SK-N-SH treated with all-trans-retinoic acid at 6 μM for 48 hours (cell line): ENCODE measurements at regions not wholly inside any gene's neighbourhood (a gene's known extent, or its start where the extent isn't known, plus 50 kb on each side); places are given as distances from the start of the nearest gene placed in this dataset.

ENCODE experiments used
- ATAC-seq: fragments of 200-7000 bp; cut with Tn5 transposase; 3 replicates; pipeline ENCODE4 v1.9.1; 2020; ENCODE audit warnings: mild to moderate bottlenecking, moderate library complexity
- BACH2 ChIP-seq: fragments of 250-450 bp; sonication (Bioruptor Pico); IDR thresholded peaks from 2 replicates; pipeline ENCODE4 v1.9.0; 2021; ENCODE audit warnings: mild to moderate bottlenecking, borderline replicate concordance
- CREB5 ChIP-seq: fragments of 250-450 bp; sonication (Bioruptor Pico); IDR thresholded peaks from 2 replicates; pipeline ENCODE4 v1.5.1; 2020; ENCODE audit warnings: low read depth, mild to moderate bottlenecking, moderate library complexity
- CSDC2 ChIP-seq: fragments of 250-450 bp; sonication (Bioruptor Pico); IDR thresholded peaks from 2 replicates; pipeline ENCODE4 v1.5.0; 2020; ENCODE audit warnings: mild to moderate bottlenecking, moderate library complexity
- ESRRG ChIP-seq: fragments of 250-450 bp; sonication (Bioruptor Pico); IDR thresholded peaks from 2 replicates; pipeline ENCODE4 v1.6.1; 2021; ENCODE audit warnings: mild to moderate bottlenecking
- GLIS3 ChIP-seq: fragments of 250-450 bp; sonication (Bioruptor Pico); IDR thresholded peaks from 2 replicates; pipeline ENCODE4 v1.5.0; 2020; ENCODE audit warnings: mild to moderate bottlenecking, moderate library complexity
- ISL1 ChIP-seq: fragments of 250-450 bp; sonication (Bioruptor Pico); IDR thresholded peaks from 2 replicates; pipeline ENCODE4 v2.1.2; 2022; ENCODE audit warnings: mild to moderate bottlenecking, moderate library complexity
- OSR1 ChIP-seq: fragments of 250-450 bp; sonication (Bioruptor Pico); IDR thresholded peaks from 2 replicates; pipeline ENCODE4 v1.8.0; 2022; ENCODE audit warnings: moderate library complexity, mild to moderate bottlenecking, inconsistent platforms
- PATZ1 ChIP-seq: fragments of 250-450 bp; sonication (Bioruptor Pico); IDR thresholded peaks from 2 replicates; pipeline ENCODE4 v1.8.0; 2020; ENCODE audit warnings: mild to moderate bottlenecking, moderate library complexity, borderline replicate concordance
- PPARA ChIP-seq: fragments of 250-450 bp; sonication (Bioruptor Pico); IDR thresholded peaks from 2 replicates; pipeline ENCODE4 v1.5.0; 2020; ENCODE audit warnings: mild to moderate bottlenecking, borderline replicate concordance
- RARB ChIP-seq: fragments of 250-450 bp; sonication (Bioruptor Pico); IDR thresholded peaks from 2 replicates; pipeline ENCODE4 v1.8.0; 2021; ENCODE audit warnings: mild to moderate bottlenecking, moderate library complexity
- SNAI2 ChIP-seq: fragments of 250-450 bp; sonication (Bioruptor Pico); IDR thresholded peaks from 2 replicates; pipeline ENCODE4 v1.5.0; 2020; ENCODE audit warnings: mild to moderate bottlenecking, moderate library complexity
- TCF4 ChIP-seq: fragments of 250-450 bp; sonication (Bioruptor Pico); IDR thresholded peaks from 2 replicates; pipeline ENCODE4 v1.8.0; 2021; ENCODE audit warnings: mild to moderate bottlenecking, moderate library complexity, borderline replicate concordance
- TSHZ2 ChIP-seq: fragments of 250-450 bp; sonication (Bioruptor Pico); IDR thresholded peaks from 2 replicates; pipeline ENCODE4 v1.5.0; 2020; ENCODE audit warnings: mild to moderate bottlenecking, moderate library complexity
- ZC3H10 ChIP-seq: fragments of 250-450 bp; sonication (Bioruptor Pico); IDR thresholded peaks from 2 replicates; pipeline ENCODE4 v1.5.1; 2021; ENCODE audit warnings: mild to moderate bottlenecking, moderate library complexity
- ZFP3 ChIP-seq: fragments of 250-450 bp; sonication (Bioruptor Pico); IDR thresholded peaks from 2 replicates; pipeline ENCODE4 v1.5.0; 2020; ENCODE audit warnings: mild to moderate bottlenecking, moderate library complexity
- ZNF565 ChIP-seq: fragments of 450-650 bp; formaldehyde crosslinking; conservative IDR thresholded peaks from 2 replicates; pipeline ENCODE4 v1.5.0; 2020; ENCODE audit warnings: low read depth, mild to moderate bottlenecking, moderate library complexity
- ZNF70 ChIP-seq: fragments of 450-650 bp; formaldehyde crosslinking; IDR thresholded peaks from 2 replicates; pipeline ENCODE4 v1.5.0; 2020; ENCODE audit warnings: mild to moderate bottlenecking, moderate library complexity
- TF ChIP-seq, protein P1 (sequence below): fragments of 250-450 bp; sonication (Bioruptor Pico); IDR thresholded peaks from 2 replicates; pipeline ENCODE4 v1.5.1; 2021; ENCODE audit warnings: mild to moderate bottlenecking, moderate library complexity

- no peak for ATAC-seq
- TF ChIP-seq ESRRG (CRISPR knock-in tag) (no peak), ZNF70 (CRISPR knock-in tag) (no peak), OSR1 (CRISPR knock-in tag) (no peak), PATZ1 (CRISPR knock-in tag) (no peak), ZC3H10 (no peak), RARB (no peak), PPARA (no peak), ZNF565 (CRISPR knock-in tag) (no peak), ZFP3 (CRISPR knock-in tag) (no peak), TCF4 (CRISPR knock-in tag) (no peak), CSDC2 (no peak), SNAI2 (no peak), TSHZ2 (CRISPR knock-in tag) (no peak), ISL1 (no peak)
- TF ChIP-seq, protein P1, sequence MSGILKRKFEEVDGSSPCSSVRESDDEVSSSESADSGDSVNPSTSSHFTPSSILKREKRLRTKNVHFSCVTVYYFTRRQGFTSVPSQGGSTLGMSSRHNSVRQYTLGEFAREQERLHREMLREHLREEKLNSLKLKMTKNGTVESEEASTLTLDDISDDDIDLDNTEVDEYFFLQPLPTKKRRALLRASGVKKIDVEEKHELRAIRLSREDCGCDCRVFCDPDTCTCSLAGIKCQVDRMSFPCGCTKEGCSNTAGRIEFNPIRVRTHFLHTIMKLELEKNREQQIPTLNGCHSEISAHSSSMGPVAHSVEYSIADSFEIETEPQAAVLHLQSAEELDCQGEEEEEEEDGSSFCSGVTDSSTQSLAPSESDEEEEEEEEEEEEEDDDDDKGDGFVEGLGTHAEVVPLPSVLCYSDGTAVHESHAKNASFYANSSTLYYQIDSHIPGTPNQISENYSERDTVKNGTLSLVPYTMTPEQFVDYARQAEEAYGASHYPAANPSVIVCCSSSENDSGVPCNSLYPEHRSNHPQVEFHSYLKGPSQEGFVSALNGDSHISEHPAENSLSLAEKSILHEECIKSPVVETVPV (CRISPR knock-in tag) = no peak
- TF ChIP-seq, all 23 proteins: peak for 0
These were observed 549.4 kb downstream of the UTRN start for GRCh38 chr6:144834426-144835038.

GRCh38 chr6:144835322-144835973 lies 550.3 kb downstream of the UTRN start:
- no peak for ATAC-seq

More at GRCh38 chr6:144835322-144835973, 550.3 kb downstream of the UTRN start:
- no peak for TF ChIP-seq CREB5
- TF ChIP-seq RARB = no peak
- no peak for TF ChIP-seq PATZ1 (CRISPR knock-in tag)
- TF ChIP-seq, protein P1 (CRISPR knock-in tag) = no peak
- TF ChIP-seq BACH2 = no peak
- TF ChIP-seq GLIS3 (CRISPR knock-in tag) = no peak
- TF ChIP-seq ZC3H10 = no peak
- TF ChIP-seq ZNF70 (CRISPR knock-in tag) = no peak
